Kidney capillary endothelial cell (primary cell): ENCODE measurements at regions not wholly inside any gene's neighbourhood (a gene's known extent, or its start where the extent isn't known, plus 50 kb on each side); places are given as distances from the start of the nearest gene placed in this dataset.
"Not testable (repeated sequence)": the region's sequence is repeated elsewhere in the genome, so short reads cannot be mapped to it uniquely, and the experiment has no call there.

ENCODE experiments used
- DNase-seq: peaks from one replicate; pipeline ENCODE4 v3.0.0-alpha.2; 2018; ENCODE audit warnings: low spot score

DNA sequence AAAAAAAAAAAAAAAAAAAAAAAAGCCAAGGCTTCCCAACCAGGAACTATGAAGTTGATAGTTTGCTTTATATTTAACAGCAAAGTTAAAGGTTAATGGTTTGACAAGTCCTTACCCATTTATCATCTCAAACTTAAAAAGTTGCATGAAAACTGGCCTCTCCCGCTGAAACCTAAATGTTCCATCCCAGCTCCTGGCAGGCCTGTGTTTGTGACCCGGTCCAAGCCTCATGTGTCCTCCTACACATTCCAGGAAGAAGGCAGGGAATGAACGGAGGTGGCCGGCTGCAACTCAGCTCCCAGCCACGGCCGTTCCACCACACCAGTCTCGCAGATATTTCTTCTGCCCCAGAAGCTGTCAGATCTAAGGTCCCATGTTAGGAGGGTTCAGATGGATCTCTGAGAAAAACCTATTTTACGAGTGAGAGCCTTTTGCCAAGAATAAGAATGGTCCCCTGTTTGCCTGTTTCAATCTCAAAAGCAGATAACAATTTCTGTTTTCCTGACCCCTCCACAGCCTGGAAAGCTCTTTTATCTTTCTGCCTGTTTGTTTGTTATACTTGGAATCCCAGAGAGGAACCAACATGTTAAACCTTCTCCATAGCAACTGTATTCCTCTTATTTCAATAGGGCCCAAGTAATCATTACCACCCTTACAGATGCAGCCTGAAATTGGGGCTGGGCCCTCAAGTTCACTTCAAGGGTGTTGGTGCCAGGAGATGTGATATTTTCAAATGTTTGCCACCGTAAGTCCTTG lies 56.5 kb downstream of the KCTD12 start:
- DNase-seq: no peak

DNA sequence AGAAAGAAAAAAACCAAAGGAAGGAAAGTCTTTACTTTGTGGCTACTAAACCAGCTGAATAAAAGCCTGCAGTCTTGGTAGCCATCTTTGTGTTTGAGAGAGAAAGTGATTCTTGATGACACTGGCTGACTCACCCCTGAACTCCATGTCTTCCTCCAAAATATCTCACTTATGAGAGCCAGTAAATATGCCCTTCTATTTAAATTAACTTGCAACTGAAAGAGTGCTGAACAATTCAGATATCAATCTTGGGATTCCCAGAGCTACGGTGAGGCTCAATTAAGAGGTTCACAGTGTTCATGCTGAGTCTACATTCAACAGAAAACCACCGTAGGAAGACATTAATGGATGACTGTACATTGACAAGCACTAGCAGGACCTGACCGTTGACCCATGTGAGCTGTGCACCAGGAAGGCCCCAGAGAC lies 57.9 kb downstream of the KCTD12 start:
- DNase-seq: peak; percentile 7

DNA sequence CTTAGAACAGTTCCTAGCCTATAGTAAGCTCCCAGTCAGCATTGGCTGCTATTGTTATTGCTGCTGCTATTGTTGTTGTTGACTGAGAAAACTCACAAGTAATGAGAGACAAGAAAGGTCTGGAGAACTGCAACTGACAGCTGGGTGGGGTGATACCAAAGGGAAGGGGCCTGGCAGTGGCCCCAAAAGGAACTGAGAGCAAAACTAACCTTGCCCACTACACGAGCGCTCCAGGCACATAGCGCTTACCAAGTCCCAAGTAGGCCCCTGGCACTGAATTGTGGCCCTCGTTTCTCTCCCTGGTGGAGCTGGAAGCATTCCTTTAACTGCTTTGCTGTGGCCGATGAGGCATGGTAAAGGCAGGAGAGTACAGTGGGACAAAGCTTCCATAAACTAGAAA lies 59.7 kb downstream of the KCTD12 start:
- no peak for DNase-seq

DNA sequence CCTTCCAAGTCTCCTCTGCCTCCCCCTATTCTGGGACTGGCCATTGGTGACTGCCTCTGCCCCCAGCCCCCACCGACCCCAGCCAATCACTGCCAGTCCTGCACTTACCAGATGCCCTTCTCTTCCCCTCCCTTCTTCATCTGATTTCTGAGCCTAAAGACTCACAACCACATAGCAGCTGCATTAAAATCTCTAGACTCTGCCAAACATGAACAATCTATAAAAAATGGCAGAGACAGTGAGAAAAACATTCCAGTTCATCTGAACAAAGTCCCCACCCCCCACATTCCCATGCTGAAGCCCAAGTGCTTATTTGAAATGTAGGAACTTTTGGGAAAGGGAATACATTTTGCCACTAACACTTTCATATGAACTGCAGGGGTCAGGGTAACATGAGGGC lies 60.8 kb downstream of the KCTD12 start:
- no peak for DNase-seq

DNA sequence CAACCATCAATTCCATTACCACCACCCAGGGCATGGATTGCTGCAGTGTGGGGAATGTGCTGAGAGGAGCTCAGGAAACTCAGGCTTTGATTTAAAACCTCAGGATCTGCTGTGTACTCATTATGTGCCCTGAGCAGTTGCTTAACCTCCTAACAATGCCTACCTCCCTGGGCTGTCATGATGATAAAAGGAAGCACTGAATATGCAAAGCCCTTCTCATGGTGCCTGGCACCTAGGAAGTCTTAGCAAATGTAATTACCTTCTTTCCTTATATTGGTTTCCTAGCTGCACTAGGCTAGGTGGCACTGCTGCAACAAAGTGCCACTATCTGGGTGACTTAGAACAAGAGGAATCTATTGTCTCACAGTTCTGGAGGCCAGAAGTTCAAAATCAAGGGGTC lies 62.2 kb downstream of the KCTD12 start:
- DNase-seq: no peak

DNA sequence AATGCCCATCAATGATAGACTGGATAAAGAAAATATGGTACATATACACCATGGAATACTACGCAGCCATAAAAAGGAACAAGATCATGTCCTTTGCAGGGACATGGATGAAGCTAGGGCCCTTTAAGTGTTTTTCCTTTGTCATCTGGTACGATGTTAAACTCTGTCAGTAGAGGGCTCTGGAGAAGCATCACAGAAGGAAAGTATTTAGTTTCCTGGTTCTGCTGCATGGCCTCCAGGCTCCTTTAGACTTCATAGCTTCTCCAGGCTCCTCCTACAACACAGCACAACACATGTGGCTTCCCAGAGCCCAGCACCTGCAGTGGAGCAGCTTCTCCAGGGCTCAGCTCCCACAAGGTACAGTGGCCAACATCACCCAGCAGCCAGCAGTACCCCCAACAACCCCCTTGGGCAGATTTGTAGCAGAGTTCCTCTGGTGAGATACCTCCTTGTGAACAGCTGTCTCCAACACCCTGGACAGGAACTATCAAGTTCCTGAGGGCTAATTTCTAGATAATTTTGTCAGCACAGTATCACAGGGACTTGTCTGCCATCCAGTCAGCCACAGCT lies 63.4 kb downstream of the KCTD12 start:
- DNase-seq: peak; percentile 40

DNA sequence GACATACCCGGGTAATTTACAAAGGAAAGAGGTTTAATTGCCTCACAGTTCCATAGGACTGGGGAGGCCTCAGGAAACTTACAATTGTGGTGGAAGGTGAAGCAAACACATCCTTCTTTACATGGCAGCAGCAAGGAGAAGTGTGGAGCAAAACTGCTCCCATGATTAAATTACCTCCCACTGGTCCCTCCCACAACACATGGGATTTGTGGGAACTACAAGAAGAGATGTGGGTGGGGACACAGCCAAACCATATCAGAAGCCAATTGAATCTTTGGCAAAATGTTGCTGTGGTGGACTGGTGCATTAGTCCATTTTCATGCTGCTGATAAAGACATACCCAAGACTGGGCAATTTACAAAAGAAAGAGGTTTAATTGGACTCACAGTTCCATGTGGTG lies 65.0 kb downstream of the KCTD12 start:
- DNase-seq: not testable (repeated sequence)

DNA sequence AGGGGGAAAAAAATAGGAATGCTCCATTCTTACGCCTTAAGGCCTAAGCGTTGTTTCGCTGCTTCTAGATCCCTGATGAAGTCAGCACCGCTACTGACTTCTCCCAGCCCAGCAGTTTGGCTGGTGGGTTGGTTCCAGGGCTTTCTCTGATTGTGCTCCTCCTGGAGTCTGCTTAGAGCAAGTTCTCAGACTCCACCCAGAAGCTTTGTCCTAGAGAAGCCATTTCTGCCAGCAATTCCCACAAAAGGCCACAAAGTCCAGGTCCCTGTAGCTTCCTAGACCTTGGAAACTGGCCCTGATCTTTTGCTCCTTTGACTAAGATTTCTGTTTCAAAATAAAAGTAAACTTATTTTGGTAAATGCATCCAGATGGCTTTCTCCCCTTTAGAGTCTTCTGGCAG lies 65.4 kb downstream of the KCTD12 start:
- DNase-seq: no peak

DNA sequence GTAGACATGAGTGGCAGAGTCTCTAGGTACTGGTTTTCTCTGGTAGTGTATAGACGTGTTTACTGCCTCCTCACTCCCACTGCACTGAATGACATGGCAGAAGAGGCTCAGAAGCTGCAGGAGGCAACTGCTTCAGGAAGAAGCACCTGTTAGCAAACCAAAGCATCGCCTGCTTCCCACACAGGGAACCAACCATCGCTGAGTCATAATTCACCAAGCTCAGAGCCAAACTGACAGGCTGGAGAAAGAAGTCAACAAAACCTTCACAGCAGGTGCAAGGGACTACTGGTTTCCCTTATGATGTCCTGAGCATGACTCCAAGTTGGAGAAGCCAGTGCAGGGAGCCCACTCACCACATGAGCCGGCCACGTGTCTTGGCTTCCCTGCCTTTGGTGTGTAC lies 69.8 kb downstream of the KCTD12 start:
- no peak for DNase-seq

DNA sequence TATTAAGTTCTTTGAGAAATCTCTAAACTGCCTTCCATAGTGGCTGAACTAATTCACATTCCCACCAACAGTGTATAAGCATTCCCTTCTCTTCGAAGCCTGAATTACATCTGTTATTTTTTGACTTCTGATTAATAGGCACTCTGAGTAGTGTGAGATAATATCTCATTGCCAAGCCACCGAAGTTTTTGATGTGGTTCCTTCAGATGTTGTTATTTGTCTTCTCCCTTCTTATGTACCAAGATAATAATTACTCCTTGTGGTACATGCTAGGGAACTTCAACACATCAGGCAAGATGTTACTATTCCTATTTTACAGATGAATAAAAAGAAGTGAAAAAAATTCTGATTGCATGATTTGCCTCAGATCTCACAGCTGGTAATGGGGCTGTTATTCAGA lies 70.9 kb downstream of the KCTD12 start:
- no peak for DNase-seq

DNA sequence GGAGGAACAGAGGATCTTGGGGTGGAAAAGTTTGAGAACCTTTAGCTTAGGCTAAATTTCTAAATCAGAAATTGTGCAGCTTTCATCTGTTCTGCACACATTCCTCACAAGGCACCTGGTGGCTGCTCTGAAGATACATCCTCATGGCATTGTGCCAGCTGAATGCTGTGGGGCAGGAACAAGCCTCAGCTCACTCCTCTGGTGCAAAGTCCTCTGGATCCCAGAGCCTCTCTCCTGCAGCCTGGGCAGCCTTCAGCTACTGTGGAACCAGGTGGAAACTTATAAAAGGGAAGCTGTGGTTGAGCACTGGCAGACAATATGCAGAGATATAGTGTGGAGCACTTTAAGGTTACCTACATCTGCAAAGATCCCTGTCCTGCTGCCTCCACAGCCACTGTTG lies 72.3 kb downstream of the KCTD12 start:
- DNase-seq: no peak

DNA sequence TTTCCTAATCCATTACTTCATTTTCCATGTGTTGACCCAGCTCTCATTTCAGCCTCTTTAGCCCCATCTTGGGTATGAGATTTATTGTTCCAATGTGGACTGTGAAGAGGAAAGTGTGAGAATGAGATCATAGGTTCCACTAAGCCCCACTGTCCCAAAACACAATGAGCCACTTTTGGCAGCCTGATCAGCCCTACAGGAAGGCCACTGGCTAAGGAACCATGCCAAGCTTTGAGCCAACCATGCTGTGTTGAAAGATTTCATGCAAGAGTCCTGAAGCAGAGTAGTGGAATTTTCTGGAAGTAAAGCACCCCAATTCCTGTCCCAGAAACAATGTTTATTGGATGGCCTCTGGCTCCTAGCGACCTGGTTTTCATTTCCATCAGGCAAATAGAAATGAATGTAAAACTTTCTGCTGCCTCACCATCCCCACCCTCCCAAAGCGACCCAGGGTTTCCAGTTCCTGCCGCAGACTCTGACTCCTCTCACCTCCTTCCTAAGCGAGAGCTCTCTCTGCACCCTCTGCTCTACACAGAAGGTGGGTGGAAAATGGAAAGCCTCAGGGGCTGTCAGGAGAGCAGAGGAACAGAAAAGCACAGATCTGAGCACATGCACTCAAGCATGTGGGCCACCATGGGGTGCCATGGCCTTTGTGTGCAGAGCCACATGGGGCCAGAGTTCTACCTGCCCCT lies 73.1 kb downstream of the KCTD12 start:
- DNase-seq: no peak

DNA sequence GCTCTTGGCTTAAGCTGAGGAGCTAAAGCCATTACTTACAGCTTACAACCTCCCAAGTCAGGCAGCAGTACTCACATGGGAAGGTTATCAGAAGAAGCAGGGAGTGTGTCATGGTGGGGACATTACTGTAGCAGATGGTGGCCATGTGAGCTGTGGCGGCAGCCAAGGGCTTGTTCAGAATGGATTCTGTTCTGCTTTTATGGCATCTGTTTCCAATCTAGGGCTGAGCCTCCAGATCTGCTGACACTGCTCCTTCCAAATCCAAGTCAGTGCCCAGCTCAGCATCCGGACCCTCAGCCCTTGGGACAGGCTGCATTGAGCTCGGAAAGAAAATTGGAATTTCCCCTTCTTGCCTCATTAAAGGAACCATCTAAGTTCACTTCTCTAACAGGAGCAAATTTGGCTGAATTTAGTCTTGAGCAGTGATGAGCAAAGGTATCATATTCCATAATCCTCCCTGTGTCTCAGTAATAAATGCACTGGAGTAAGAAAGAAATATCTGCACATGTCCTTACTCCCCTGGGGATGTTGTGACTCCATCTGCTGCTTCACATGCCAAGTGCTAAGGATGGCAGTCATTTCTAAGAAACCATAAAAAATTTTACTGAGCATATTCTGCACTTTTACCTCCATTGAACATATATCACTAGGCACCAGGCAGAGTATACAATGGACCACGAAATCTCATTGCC lies 73.9 kb downstream of the KCTD12 start:
- DNase-seq: no peak

DNA sequence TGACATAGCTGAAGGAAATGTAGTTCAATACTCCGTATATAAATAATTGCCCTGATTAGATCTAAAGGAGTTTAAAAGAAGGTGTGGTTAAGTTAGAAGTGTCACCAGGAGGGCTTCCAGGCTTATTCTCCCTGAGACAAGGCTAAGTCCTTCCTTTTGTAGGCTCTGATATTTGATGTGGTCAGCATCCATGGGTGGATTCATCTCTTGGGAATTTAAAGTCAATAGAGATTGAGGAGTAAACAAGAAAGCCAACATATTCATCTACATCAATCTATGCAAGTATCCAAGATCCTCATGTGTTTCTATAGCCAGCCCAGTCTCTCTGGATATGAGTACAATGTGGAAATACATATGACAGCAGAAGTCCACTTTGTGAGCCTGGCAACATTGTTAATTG lies 76.8 kb downstream of the KCTD12 start:
- DNase-seq: no peak

DNA sequence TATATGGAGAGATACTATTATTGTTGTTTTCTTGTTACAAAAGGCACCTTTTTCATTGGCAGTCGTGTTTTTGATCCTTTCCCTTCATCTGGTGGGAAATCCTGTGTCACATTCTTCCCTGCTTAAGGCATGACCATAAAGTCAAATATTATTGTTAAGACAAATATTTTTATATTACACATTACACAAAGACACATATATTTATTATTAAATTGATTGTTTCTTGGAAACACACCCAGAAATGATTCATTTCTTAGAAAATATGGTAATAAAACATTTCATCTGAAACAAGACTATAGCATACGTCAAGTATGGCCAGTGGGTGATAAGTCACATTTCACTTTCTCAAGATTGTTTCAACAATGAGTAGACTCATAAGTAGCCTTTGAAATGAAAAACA lies 77.3 kb downstream of the KCTD12 start:
- no peak for DNase-seq

DNA sequence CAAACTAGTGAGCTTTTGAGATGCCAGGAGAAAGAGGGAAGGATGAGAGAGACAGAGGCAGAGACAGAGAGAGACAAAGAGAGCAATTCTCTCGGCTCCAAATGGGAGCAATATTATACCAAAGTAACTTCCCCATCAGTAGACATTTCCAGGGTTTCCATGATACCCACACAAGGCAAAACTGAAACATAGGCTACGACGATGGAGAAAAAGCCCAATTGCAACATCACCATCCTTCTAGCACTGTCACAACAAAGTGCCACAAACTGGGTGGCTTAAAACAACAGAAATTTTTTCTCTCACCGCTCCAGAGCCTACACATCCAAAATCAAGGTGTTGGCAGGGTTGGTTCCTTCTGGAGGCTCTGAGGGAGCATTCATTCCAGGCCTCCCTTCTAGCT lies 81.4 kb downstream of the KCTD12 start:
- no peak for DNase-seq

DNA sequence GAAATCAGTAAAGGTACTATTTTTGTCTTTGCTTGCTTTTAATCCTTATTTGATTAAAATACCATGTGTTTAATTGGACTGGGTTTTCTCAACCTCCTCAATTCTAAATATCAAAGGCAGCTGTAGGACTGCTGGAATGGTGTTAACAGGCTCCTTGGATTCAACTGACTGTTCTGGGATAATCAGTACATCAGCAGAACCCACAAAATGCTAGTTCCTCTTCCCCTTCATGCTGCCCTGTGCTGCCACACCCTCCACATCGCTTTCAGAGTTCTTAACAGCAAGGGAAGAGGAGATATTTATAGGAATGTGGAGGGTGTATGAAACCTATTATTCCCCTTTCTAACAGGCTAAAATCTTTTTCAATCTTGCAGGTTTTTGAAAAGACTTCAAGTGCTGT lies 82.4 kb downstream of the KCTD12 start:
- DNase-seq: no peak

DNA sequence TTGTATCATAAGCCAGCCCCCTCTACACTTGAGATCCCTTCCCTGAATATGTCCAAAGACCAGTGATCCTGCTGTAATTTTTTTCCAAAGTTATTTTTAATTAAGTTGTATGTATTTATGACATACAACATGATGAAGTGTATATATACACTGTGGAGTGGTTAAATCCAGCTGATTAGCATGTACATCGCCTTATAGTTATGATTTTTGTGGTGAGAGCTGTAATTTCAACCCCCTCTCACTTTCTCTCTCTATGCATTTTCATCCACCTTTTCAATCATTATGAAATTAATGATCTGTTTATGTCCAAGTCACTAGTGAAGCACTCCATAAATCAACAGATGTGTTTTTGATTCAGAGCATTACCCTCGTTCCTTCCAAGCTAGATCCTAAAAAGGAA lies 85.3 kb downstream of the KCTD12 start:
- DNase-seq: no peak

DNA sequence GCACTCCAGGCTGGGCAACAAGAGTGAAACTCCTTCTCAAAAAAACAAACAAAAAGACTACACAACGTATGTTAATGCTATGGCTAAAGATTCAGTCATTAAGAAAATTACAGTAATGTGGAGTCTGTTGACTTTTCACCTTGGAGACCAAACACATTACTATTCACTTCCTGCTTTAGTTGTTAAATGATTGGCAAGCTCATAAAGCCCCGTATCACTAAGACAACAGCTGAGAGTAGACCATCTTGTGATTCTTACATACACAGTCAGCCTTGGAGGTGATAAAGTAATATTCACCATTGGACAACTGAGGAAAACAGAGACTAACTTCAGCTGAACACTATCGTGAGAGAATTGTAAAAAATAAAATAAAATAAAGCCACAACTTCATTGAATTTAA lies 86.5 kb downstream of the KCTD12 start:
- peak; percentile 57 for DNase-seq

DNA sequence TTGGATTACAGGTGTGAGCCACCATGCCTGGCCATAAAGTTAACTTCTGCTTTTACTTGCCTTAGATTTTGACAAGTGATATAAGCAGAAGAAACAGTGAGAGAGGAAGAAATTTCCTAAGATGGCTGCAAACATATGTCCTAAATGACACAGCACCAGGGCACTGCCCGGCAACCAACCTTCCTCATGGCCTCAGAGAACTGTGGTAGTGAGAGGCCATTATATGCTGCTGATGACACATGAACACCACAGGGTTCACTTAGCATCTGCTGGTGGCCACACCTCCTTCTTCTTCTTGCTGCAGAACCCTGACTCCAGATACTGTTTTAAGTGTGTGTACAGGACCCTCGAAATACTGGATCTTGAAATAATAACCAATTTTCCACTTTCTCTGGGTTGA lies 88.2 kb downstream of the KCTD12 start:
- no peak for DNase-seq

DNA sequence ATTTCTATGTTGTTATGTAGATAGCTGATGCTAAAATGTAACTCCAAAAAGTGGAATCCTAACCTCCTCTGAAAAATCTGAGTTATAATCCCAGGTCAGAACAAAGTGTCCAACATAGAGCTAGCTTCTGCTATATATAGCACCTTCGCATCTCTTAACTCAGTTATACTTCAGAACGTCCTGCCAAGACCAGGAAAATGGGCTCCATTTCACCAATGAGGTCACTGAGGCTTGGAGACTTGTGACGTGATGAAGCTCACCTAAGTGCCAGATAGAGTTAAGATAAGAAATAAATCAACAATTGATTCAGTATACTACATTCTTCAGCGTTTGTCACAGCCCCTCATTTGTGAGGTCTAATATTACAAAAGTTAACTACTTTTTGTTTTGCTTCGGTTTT lies 88.8 kb downstream of the KCTD12 start:
- no peak for DNase-seq

DNA sequence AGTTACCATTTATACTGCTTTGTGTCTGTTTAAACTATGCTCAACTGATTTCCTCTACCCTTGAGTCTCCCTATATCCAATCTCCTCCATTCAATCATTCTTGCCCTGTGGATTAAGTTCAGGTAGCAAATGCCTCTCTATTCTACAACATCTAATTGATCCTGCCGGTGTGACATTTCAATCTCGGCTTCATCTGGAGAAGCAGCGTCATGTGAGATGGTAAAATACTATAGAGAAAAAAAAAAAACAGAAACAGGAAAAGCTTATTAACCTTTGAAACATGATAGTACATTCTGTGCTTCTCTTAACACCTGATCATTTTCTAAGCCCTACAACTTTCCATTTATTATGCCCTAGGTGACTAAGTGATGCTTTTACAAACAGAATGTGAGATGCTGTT lies 89.4 kb downstream of the KCTD12 start:
- no peak for DNase-seq
